CMK (cell line): ENCODE measurements at regions not wholly inside any gene's neighbourhood (a gene's known extent, or its start where the extent isn't known, plus 50 kb on each side); places are given as distances from the start of the nearest gene placed in this dataset.
"Not testable (repeated sequence)": the region's sequence is repeated elsewhere in the genome, so short reads cannot be mapped to it uniquely, and the experiment has no call there.

Source experiments
- DNase-seq: peaks from one replicate; pipeline ENCODE4 v3.0.0-alpha.2; 2010; ENCODE audit warnings: low read depth

- DNase-seq, result not testable (repeated sequence)
These were observed 5270.2 kb upstream of the TPTE start for GRCh38 chr21:5251162-5251561.

GRCh38 chr21:5251866-5252265, 5269.5 kb upstream of the TPTE start:
- DNase-seq, result not testable (repeated sequence)
